Jurkat, Clone E6-1 (cell line): ENCODE measurements at regions not wholly inside any gene's neighbourhood (a gene's known extent, or its start where the extent isn't known, plus 50 kb on each side); places are given as distances from the start of the nearest gene placed in this dataset.
"Not testable (repeated sequence)": the region's sequence is repeated elsewhere in the genome, so short reads cannot be mapped to it uniquely, and the experiment has no call there.

Experiments
- DNase-seq: peaks from one replicate; pipeline ENCODE4 v3.0.0-alpha.2; 2011; ENCODE audit warnings: low read depth, low spot score
- H3K4me3 ChIP-seq: 2 replicates; pipeline ENCODE4 v1.5.1; 2011; ENCODE audit warnings: mild to moderate bottlenecking, low read length, control low read depth, moderate library complexity

GRCh38 chr4:62548108-62548524, 1348.0 kb downstream of the ADGRL3 start:
- no peak overlapping the region for H3K4me3 ChIP-seq
- no peak for DNase-seq

- DNase-seq: peak; percentile 3
Measured at GRCh38 chr4:62544428-62544827, 1344.3 kb downstream of the ADGRL3 start.

GRCh38 chr4:62543002-62543401, 1342.9 kb downstream of the ADGRL3 start:
- no peak overlapping the region for H3K4me3 ChIP-seq
- no peak for DNase-seq

More at GRCh38 chr4:62544428-62544827, 1344.3 kb downstream of the ADGRL3 start:
- H3K4me3 ChIP-seq: no peak overlapping the region

- DNase-seq: no peak
- H3K4me3 ChIP-seq: no peak overlapping the region
Measured at GRCh38 chr4:62533573-62533972, 1333.4 kb downstream of the ADGRL3 start.

- peak; percentile 32 for DNase-seq
- no peak overlapping the region for H3K4me3 ChIP-seq
Measured at GRCh38 chr4:62531731-62532130, 1331.6 kb downstream of the ADGRL3 start.

GRCh38 chr4:62531264-62531663, 1331.1 kb downstream of the ADGRL3 start:
- DNase-seq: no peak
- no peak overlapping the region for H3K4me3 ChIP-seq

- H3K4me3 ChIP-seq: no peak overlapping the region
- DNase-seq: no peak
Measured at GRCh38 chr4:62528874-62529273, 1328.7 kb downstream of the ADGRL3 start.

GRCh38 chr4:62526671-62527070, 1326.5 kb downstream of the ADGRL3 start:
- DNase-seq: no peak
- H3K4me3 ChIP-seq: no peak overlapping the region

- no peak for DNase-seq
Measured at GRCh38 chr4:62523256-62523655, 1323.1 kb downstream of the ADGRL3 start.

GRCh38 chr4:62522273-62522672, 1322.1 kb downstream of the ADGRL3 start:
- no peak for DNase-seq
- no peak overlapping the region for H3K4me3 ChIP-seq

More at GRCh38 chr4:62523256-62523655, 1323.1 kb downstream of the ADGRL3 start:
- H3K4me3 ChIP-seq: no peak overlapping the region

- H3K4me3 ChIP-seq: no peak overlapping the region
- DNase-seq: no peak
Measured at GRCh38 chr4:62517716-62518115, 1317.6 kb downstream of the ADGRL3 start.

- no peak overlapping the region for H3K4me3 ChIP-seq
- no peak for DNase-seq
Measured at GRCh38 chr4:62513306-62513705, 1313.2 kb downstream of the ADGRL3 start.

- no peak for DNase-seq
Measured at GRCh38 chr4:62512271-62512670, 1312.1 kb downstream of the ADGRL3 start.

GRCh38 chr4:62510228-62510627, 1310.1 kb downstream of the ADGRL3 start:
- no peak for DNase-seq

More at GRCh38 chr4:62512271-62512670, 1312.1 kb downstream of the ADGRL3 start:
- no peak overlapping the region for H3K4me3 ChIP-seq

GRCh38 chr4:62500296-62500695, 1300.2 kb downstream of the ADGRL3 start:
- no peak overlapping the region for H3K4me3 ChIP-seq
- no peak for DNase-seq

More at GRCh38 chr4:62510228-62510627, 1310.1 kb downstream of the ADGRL3 start:
- no peak overlapping the region for H3K4me3 ChIP-seq

GRCh38 chr4:62495032-62495431, 1294.9 kb downstream of the ADGRL3 start:
- H3K4me3 ChIP-seq: no peak overlapping the region
- DNase-seq: no peak

- not testable (repeated sequence) for H3K4me3 ChIP-seq, DNase-seq
Measured at GRCh38 chr4:62491756-62492155, 1291.6 kb downstream of the ADGRL3 start.

GRCh38 chr4:62490635-62491034, 1290.5 kb downstream of the ADGRL3 start:
- no peak for DNase-seq

GRCh38 chr4:62487016-62487415, 1286.9 kb downstream of the ADGRL3 start:
- no peak for DNase-seq
- H3K4me3 ChIP-seq: no peak overlapping the region

More at GRCh38 chr4:62490635-62491034, 1290.5 kb downstream of the ADGRL3 start:
- H3K4me3 ChIP-seq: no peak overlapping the region

- no peak overlapping the region for H3K4me3 ChIP-seq
- no peak for DNase-seq
Measured at GRCh38 chr4:62484357-62484756, 1284.2 kb downstream of the ADGRL3 start.

- H3K4me3 ChIP-seq: no peak overlapping the region
- DNase-seq: no peak
Measured at GRCh38 chr4:62482355-62482754, 1282.2 kb downstream of the ADGRL3 start.

GRCh38 chr4:62475596-62475995, 1275.5 kb downstream of the ADGRL3 start:
- no peak overlapping the region for H3K4me3 ChIP-seq
- DNase-seq: no peak
